Activated CD4-positive, alpha-beta T cell treated with anti-CD3 and anti-CD28 coated beads for 48 hours (primary cell): ENCODE measurements at regions not wholly inside any gene's neighbourhood (a gene's known extent, or its start where the extent isn't known, plus 50 kb on each side); places are given as distances from the start of the nearest gene placed in this dataset.
"Not testable (repeated sequence)": the region's sequence is repeated elsewhere in the genome, so short reads cannot be mapped to it uniquely, and the experiment has no call there.

Experiments used
- DNase-seq: peaks from one replicate; pipeline ENCODE4 v3.0.0-alpha.2; 2020

DNA sequence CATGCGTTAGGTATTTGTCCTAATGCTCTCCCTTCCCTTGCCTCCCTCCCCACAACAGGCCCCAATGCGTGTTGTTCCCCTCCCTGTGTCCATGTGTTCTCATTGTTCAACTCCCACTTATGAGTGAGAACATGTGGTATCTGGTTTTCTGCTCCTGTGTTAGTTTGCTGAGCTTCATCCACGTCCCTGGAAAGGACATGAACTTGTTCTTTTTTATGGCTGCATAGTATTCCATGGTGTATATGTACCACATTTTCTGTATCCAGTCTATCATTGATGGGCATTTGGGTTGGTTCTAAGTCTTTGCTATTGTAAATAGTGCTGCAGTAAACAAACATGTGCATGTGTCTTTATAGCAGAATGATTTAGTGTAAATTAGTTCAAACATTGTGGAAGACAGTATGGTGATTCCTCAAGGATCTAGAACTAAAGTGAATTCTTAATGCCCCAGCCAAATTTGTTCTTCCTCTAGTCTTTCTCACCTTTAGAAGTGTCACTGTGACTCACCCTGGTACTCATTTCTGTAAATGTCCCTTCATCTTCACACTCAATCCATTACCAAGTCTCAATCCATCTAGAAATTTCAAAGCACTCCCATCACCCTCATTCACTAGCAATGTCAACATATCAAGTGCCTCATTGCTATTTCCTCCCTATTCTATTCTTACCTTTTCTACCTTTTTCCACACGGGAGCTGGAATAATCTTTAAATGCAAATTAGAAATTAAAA, 123.9 kb downstream of the MREG start:
- not testable (repeated sequence) for DNase-seq

GRCh38 chr2:215888680-215889079, 124.7 kb downstream of the MREG start:
- no peak for DNase-seq

DNA sequence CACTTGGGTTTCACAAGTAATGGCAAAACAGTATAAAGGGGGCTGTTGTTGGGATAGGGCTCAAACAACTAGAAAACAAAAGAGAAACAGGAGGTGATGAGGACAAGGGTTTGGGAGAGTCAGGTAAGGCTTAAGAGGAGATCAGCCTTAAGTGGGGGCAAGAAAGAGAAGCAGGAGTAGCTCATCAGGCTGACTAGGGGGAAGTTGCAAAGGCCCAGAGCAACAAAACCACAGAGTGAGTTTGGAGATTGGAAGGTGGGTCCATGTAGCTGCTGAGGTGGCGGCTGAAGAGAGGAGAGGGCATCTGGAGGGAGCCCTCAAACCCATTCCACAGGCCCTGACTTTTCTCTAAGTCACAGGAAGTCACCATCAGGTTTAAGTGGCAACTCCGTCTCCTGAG, 126.0 kb downstream of the MREG start:
- DNase-seq = no peak

DNA sequence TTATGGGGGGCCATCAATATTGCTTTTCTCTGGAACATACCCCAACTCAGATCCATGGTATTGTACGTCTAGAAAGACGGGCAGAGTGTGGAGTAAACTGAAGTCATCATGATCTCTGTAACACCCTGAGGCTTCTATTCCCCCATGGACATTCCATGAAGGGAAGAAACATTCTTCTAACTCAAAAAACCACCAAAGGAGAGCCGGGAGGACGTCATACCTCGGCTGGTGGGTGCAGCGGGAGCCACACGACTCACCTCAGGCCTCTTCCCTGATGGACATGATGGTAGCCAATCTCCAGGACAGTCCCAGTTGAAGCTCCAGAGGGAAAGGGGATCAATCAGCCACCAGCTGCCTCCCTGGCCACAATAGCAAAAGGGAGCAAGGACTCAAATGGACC, 127.3 kb downstream of the MREG start:
- DNase-seq = no peak

DNA sequence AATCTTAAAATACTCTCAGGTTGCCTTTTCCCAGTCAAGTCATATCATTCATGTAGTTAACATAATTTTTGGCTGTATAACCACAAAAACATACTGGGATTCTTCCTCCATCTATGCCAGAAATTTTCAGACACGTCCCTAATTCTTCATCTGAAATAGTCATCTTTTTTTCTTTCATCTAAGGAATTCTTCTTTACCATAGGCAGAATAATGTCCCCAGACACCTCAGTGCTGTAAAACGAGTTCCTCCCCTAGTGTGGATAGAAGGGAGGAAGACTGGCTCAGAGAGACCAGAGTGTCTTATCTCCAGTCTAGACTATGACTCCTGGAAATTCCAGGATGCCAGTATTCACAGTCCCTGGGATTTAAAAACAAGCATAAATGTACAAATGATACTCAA, 127.8 kb downstream of the MREG start:
- DNase-seq = no peak

DNA sequence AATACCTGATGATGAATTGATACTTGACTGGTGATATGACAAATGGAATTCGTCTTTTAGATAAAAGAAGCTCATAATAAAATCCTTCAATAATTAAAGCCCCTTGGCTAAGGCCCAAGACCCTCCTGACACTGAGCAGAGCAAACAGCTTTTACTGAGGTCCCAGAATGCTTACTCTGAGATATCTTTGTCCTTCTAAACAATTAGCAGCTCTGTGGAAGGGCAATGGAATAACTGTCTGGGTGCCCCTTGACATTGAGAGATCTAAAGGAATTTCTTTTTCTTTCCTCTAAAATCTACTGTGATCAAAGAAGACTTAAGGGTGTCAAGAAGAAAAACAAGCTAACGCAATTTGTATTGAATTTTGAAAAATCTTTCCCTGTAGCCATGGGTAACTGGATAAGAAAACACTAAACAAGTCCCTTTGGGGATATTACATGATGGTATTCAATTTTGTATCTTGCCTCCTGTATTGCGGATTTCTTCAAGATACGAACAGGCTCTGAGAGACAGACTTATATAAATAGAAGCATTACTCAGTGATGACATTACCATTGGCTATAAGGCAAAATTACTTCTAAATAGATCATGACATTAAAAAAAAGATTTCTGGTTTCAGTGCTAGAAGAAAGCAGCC, 128.8 kb downstream of the MREG start:
- DNase-seq = no peak

- no peak for DNase-seq
Observed at GRCh38 chr2:215883799-215884198, 129.6 kb downstream of the MREG start.

GRCh38 chr2:215882689-215883088, 130.7 kb downstream of the MREG start:
- DNase-seq = no peak

- DNase-seq = no peak
Observed at GRCh38 chr2:215881582-215881981, 131.8 kb downstream of the MREG start.

DNA sequence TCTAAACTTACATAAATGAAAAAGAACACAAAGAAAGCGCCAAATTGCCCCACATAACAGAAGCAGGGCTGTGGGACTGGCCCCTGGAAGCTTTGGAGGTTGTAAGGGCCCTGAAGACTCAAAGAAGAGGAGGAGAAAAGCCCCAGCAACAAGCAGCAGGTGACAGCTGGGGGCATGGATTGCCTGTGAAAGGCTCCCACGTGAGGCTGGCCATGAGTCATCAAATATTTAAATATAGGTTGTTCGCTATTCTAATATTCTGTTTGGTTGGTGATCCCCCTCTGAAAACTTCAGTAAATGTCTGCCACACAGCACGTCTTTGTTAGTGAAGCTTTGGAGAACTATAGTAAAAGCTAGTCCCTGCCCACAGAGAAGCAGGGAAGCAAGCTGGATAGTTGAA, 132.4 kb downstream of the MREG start:
- DNase-seq = no peak

GRCh38 chr2:215879977-215880940, 133.1 kb downstream of the MREG start:
- DNase-seq = no peak

DNA sequence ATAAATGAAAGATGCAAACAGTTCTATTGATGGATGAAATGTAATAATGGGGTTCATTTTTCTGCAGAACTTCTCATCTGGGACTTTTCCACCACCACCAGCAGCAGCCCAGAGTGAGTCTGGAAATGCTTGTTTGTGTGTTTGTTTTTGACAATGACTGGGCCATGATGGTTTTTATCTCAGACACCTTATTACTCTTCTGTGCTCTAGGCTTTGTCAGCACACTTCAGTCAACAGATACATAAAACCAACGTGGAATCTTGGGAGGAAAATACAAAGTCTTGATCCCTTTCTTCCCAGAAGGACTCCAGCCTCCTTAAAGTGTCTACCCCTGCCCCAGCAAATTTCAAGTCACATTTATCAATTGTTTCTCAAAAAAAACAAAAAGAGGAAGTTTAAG, 134.0 kb downstream of the MREG start:
- DNase-seq = no peak

- DNase-seq = no peak
Observed at GRCh38 chr2:215878476-215879063, 134.8 kb downstream of the MREG start.

DNA sequence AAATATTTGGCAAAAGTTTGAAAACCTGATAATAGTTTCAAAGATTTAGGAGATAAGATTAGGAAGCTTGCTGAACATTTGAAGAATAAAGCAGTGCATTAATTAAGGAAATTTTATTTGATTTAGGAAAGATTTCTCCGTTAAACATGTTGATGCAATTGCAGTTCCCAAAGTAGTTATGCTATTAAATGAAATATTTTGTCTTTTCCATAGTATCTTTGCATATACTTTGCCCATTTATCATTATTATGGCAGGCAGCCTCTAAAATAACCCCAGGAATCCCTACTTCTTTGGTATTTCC, 136.5 kb downstream of the MREG start:
- DNase-seq = no peak

- no peak for DNase-seq
Observed at GRCh38 chr2:215876139-215876936, 137.0 kb downstream of the MREG start.

GRCh38 chr2:215874418-215874817, 138.9 kb downstream of the MREG start:
- DNase-seq = no peak

DNA sequence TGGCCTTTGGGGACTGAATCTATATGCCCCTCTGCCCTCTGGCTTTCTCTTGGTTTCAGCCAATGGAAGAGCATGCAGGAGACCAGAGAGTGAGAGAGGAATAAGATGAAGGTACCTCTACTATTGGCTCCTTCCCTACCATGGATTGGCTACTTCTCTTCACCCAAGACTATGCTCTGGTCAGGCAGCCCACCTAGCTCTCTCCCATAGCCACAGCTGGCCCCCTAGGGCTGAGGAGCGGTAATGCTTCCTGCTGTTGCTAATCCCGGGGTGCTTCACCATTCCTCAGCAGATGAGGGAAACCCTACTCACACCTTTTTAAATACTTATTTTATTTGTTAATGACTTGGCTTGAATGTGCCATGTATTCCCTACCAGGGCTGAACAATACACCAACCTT, 142.4 kb downstream of the MREG start:
- peak; percentile 20 for DNase-seq

DNA sequence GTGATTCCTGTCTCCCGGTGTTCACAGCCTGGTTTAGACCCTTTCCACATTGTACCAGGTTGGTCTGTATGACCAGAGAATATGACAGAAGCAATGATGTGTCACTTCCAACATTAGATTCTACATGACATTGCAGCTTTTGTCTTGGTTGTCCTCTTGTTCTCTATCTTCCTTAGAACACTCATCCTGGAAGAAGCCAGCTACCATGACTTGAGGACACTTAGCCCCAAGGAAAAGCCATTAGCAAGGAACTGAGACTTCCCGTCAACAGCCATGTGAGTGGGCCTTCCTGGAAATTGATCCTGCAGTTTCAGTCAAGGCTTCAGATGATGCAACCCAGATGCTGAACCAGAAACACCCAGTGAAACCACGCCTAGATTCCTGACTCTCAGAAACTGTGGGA, 143.3 kb downstream of the MREG start:
- no peak for DNase-seq

- no peak for DNase-seq
Observed at GRCh38 chr2:215868846-215869543, 144.4 kb downstream of the MREG start.

DNA sequence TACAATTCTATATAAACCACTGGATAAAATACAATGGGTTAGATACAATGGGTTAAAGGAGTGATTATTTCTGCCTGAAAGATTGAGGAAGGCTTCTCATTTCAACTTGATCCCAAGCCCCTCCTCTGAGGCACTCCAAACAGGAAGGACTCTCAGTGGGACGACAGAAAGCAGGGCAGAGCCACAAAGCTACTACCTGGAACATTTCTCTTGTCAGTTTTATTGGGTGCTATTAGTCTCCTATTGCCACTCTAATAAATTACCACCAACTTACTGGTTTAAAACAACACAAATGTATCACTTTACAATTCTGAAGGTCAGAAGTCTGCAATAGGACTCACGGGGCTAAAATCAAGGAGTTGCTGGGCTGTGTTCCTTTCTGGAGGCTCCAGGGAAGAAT, 146.7 kb downstream of the MREG start:
- no peak for DNase-seq

GRCh38 chr2:215863687-215864086, 149.7 kb downstream of the MREG start:
- no peak for DNase-seq

GRCh38 chr2:215862351-215862771, 151.0 kb downstream of the MREG start:
- DNase-seq = no peak
